Thyroid gland (tissue), 4 donors: ENCODE measurements at regions not wholly inside any gene's neighbourhood (a gene's known extent, or its start where the extent isn't known, plus 50 kb on each side); places are given as distances from the start of the nearest gene placed in this dataset.

Source experiments
- CTCF ChIP-seq, 6 experiments: fragments of 200-600 bp in 3 of 6; fragments of 450-650 bp in 3 of 6; sonication (generic) in 3 of 6; IDR thresholded peaks; one replicate each; pipeline ENCODE4 v1.5.1; 2016 to 2019; ENCODE audit warnings: antibody characterized with exemption in 6 of 6, mild to moderate bottlenecking in 2 of 6, inconsistent platforms in 1 of 6, moderate library complexity in 1 of 6
- POLR2A ChIP-seq, 2 donors: fragments of 450-650 bp; IDR thresholded peaks; one replicate each; pipeline ENCODE4 v1.6.1; 2017; ENCODE audit warnings: antibody characterized with exemption in 2 of 2, mild to moderate bottlenecking in 2 of 2, moderate library complexity in 1 of 2

- TF ChIP-seq POLR2A (IDR thresholded peaks at IDR 0.05) (no peak), CTCF (IDR thresholded peaks at IDR 0.05) (no peak)
Measured at GRCh38 chr9:135400496-135400895, 79.1 kb upstream of the PPP1R26 start.
